AML-193 (cell line): ENCODE measurements at regions not wholly inside any gene's neighbourhood (a gene's known extent, or its start where the extent isn't known, plus 50 kb on each side); places are given as distances from the start of the nearest gene placed in this dataset.

Experiments
- DNase-seq, 2 experiments: peaks; one replicate each; lab custom pipeline; 2025; lab: John Stamatoyannopoulos, UW

DNA sequence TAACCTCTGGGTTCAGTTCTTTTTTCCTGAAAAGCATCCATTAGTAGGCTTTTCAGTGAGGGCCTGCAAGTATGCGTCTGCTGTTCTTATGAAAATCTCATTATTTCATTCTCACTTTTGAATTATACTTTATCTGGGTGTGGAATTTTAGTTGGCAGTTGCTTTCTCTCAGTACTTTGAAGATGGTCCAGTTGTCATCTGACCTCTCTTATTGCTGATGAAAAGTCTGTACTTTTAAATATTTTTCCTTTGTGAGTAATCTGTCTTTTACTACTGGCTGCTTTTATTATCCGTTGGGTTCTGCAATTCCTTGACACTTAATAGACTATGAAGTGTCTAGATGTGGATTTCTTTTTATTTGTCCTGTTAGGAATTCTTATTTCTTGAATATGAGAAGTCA, 307.8 kb downstream of the CYP26B1 start:
- DNase-seq = no peak

- DNase-seq = no peak
These were observed 312.9 kb downstream of the CYP26B1 start for GRCh38 chr2:71834796-71835195.

DNA sequence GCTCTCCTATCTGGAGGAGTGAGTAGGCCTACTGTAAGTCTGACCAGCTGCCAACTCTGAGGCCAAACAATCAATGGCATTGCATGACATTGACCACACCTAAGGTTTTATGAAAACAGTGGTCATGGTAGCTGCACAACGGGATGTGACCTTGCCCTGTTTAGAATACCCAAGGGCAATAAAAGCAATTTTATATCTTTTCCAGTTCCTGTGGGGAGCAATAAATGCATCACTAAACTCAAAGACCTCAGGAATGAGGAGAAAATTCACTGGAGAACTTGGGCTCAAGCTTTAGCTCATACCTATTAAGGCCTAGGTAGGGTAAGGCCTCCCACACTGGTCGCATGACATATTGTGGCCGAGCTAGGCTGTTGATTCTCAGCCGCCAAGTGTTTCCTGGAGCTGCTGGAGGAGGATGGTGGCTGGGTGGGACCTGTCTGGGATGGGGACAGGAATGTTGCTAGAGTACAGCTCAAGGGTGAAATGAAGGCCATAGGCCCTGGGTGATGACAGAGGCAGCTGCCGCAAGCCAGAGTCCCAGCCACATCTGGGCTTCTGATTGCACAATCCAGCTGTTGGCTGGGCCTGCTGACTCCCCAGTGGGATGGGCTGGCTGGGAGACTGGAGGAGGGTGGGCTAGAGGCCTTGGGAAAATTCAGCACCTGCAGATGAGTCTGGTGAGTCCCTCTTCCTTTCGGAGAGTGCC, 313.7 kb downstream of the CYP26B1 start:
- DNase-seq = no peak

- DNase-seq = no peak
These were observed 314.4 kb downstream of the CYP26B1 start for GRCh38 chr2:71833272-71833671.

DNA sequence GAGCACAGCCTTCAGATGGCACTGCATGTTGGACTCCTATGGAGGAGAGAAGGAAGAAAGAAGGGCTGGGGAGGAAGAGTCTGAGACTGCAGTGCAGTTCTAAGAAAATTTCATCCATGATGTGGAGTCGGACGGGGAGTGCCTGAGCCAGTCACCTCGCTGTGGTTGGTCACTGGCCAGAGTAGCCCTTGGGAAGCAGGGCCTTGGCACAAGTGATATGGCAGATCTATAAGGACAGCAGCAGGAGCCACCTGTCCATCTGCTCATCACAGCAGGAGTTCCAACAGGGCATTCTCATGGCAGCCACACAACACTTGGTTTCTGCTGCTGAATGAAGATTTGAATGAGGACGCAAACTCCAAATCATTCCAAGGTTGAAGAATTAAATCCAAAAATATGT, 314.8 kb downstream of the CYP26B1 start:
- no peak for DNase-seq

- no peak for DNase-seq
These were observed 315.3 kb downstream of the CYP26B1 start for GRCh38 chr2:71832388-71832787.

- DNase-seq = no peak
These were observed 316.5 kb downstream of the CYP26B1 start for GRCh38 chr2:71831193-71831577.

GRCh38 chr2:71830497-71831192, 317.0 kb downstream of the CYP26B1 start:
- no peak for DNase-seq

DNA sequence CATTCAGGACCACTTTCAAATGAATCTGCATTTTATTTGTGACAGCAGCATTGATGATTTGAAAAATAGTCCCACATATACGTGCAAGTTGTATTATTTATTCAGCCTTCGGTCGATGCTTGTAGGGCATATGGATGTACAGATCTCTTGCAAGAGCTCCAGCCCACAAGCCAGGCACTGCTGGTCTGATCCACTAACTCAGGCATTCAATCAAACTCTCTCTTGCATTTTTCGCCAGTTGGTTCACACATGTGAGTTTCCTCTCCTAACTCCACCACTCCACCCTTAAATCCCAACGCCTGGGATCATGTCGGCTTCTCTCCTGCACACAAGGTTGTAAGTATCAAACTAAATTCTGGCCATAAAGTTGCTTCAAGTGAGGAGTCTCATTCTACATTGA, 318.7 kb downstream of the CYP26B1 start:
- no peak for DNase-seq

DNA sequence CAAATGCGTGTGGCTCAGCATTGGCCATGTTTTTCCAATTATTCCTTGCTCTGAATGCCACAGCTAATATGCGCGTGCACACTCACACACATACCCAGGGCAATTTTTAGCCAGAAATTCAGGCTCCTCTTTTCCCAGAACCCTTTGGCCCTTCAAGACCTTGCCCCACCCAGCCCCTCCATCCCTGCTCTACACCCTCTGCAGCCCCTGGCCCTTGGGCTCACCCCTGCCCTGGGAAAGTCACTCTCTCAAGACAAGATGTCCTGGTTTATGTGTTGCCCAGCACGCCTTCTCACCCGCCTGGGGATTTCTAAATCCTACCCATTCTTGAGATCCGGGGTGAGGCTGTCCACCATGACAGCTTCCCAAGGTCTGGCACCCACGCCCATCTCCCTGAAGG, 319.7 kb downstream of the CYP26B1 start:
- no peak for DNase-seq

DNA sequence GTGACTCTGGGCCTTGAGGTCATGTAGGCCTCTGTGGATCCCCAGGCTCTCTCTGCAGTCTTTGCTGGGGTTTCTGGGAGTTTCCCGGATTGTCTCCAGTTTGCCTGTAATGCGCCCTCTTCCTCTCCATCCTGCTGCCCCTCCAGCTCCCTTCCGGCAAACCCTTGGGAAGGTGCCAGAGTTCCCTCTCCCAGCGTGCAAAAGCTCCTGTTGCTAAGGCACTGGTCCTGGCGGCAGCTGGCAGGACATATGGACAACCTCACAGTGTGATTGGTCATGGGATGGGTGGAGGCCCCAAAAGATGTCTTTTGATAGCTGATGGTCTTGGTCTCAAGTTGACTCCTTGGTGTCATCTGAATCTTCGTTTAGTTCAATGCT, 320.1 kb downstream of the CYP26B1 start:
- no peak for DNase-seq

GRCh38 chr2:71826826-71827523, 320.7 kb downstream of the CYP26B1 start:
- no peak for DNase-seq

GRCh38 chr2:71826299-71826698, 321.4 kb downstream of the CYP26B1 start:
- no peak for DNase-seq

GRCh38 chr2:71824436-71824835, 323.2 kb downstream of the CYP26B1 start:
- no peak for DNase-seq

DNA sequence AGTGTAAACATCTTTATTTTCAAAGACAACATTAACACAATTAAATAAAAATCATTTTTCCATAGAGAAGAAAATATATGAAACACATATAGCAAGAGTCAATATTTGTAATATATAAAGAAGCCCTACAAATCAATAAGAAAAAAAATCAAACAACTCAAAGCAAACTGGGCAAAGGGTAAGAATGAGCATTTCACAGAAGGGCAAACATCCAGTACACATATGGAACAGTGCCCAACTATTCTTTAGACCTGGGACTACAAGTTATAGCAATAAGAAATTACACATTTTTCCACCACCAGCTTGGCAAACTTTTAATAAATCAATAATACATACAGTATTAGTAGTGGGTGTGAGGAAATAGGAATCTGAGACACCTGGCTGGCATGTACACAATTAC, 324.1 kb downstream of the CYP26B1 start:
- DNase-seq = no peak

GRCh38 chr2:71822463-71822862, 325.2 kb downstream of the CYP26B1 start:
- DNase-seq = no peak

GRCh38 chr2:71821856-71822255, 325.8 kb downstream of the CYP26B1 start:
- no peak for DNase-seq

GRCh38 chr2:71816815-71817214, 330.8 kb downstream of the CYP26B1 start:
- DNase-seq = no peak

GRCh38 chr2:71815701-71816474, 331.8 kb downstream of the CYP26B1 start:
- no peak for DNase-seq

GRCh38 chr2:71814885-71815284, 332.8 kb downstream of the CYP26B1 start:
- no peak for DNase-seq

- DNase-seq = no peak
These were observed 333.7 kb downstream of the CYP26B1 start for GRCh38 chr2:71813807-71814470.

GRCh38 chr2:71813315-71813714, 334.3 kb downstream of the CYP26B1 start:
- DNase-seq = no peak
